ENCODE measurements at regions not wholly inside any gene's neighbourhood (a gene's known extent, or its start where the extent isn't known, plus 50 kb on each side); places are given as distances from the start of the nearest gene placed in this dataset.

GRCh38 chr9:1238407-1238806 lies 188.2 kb downstream of the DMRT2 start:
- no peak overlapping the region for H3K4me3 ChIP-seq (ENCODE audit: low read length in 2 of 2)
- no peak for DNase-seq (ENCODE audit: low read depth in 6 of 9, low spot score in 9 of 9)
- H3K27ac ChIP-seq (ENCODE audit: low read depth in 1 of 2, low read length in 1 of 2): no peak overlapping the region
- no peaks in the 10 kb centered on the region for H3K9me3 ChIP-seq (ENCODE audit: control insufficient read depth in 2 of 2, insufficient read depth in 1 of 2, low read length in 1 of 2)
- 91% methylated on average over 3 of the region's 3 CpGs for WGBS
- no peaks in the 10 kb centered on the region for H3K36me3 ChIP-seq (ENCODE audit: control insufficient read depth in 2 of 2, insufficient read depth in 2 of 2, low read length in 1 of 2)
- no peaks in the 10 kb centered on the region for H3K4me1 ChIP-seq (ENCODE audit: control insufficient read depth in 2 of 2, insufficient read depth in 2 of 2, low read length in 2 of 2)
- no peaks in the 10 kb centered on the region for H3K27me3 ChIP-seq (ENCODE audit: control insufficient read depth in 2 of 2, insufficient read depth in 1 of 2, low read length in 1 of 2)

- Histone ChIP-seq H3K27ac (ENCODE audit: low read depth in 1 of 2, low read length in 1 of 2) (no peak overlapping the region), H3K4me1 (ENCODE audit: control insufficient read depth in 2 of 2, insufficient read depth in 2 of 2, low read length in 2 of 2) (no peaks in the 10 kb centered on the region), H3K36me3 (ENCODE audit: control insufficient read depth in 2 of 2, insufficient read depth in 2 of 2, low read length in 1 of 2) (no peaks in the 10 kb centered on the region), H3K4me3 (ENCODE audit: low read length in 2 of 2) (no peak overlapping the region), H3K9me3 (ENCODE audit: control insufficient read depth in 2 of 2, insufficient read depth in 1 of 2, low read length in 1 of 2) (no peaks in the 10 kb centered on the region), H3K27me3 (ENCODE audit: control insufficient read depth in 2 of 2, insufficient read depth in 1 of 2, low read length in 1 of 2) (no peaks in the 10 kb centered on the region)
- no peak for DNase-seq (ENCODE audit: low read depth in 6 of 9, low spot score in 9 of 9)
- 71% methylated on average over 3 of the region's 3 CpGs for WGBS
These were observed 198.6 kb downstream of the DMRT2 start for GRCh38 chr9:1248743-1249142.

- no peaks in the 10 kb centered on the region for H3K27me3 ChIP-seq (ENCODE audit: control insufficient read depth in 2 of 2, insufficient read depth in 1 of 2, low read length in 1 of 2)
- H3K36me3 ChIP-seq (ENCODE audit: control insufficient read depth in 2 of 2, insufficient read depth in 2 of 2, low read length in 1 of 2): no peaks in the 10 kb centered on the region
- 88% methylated on average over 10 of the region's 10 CpGs for WGBS
- no peaks in the 10 kb centered on the region for H3K9me3 ChIP-seq (ENCODE audit: control insufficient read depth in 2 of 2, insufficient read depth in 1 of 2, low read length in 1 of 2)
- peak overlapping the region in 1 of 2 donors; percentile 35 for H3K27ac ChIP-seq (ENCODE audit: low read depth in 1 of 2, low read length in 1 of 2)
- no peaks in the 10 kb centered on the region for H3K4me1 ChIP-seq (ENCODE audit: control insufficient read depth in 2 of 2, insufficient read depth in 2 of 2, low read length in 2 of 2)
- no peak overlapping the region for H3K4me3 ChIP-seq (ENCODE audit: low read length in 2 of 2)
- DNase-seq (ENCODE audit: low read depth in 6 of 9, low spot score in 9 of 9): no peak
These were observed 203.2 kb downstream of the DMRT2 start for GRCh38 chr9:1253064-1253979.

DNA sequence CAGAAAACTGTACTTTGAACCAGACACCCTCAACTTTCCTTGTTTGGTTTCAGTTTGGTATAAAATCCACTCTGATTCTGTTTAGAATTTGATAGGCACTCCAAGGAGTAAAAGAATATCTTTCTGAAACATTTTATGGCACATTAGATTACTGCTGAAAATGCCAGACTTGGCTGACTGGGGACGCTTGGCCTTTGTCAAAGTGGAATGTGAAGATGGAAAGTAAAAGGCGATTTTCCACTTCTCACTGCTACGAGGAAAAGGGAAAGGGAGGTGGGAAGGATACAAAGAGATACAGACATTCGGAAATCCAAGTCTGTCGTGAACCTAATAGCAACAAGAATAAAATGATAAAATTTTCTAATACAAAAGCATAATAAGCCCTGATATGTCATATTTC lies 203.9 kb downstream of the DMRT2 start:
- WGBS: 88% methylated on average over 5 of the region's 5 CpGs
- Histone ChIP-seq H3K27ac (ENCODE audit: low read depth in 1 of 2, low read length in 1 of 2) (no peak overlapping the region), H3K9me3 (ENCODE audit: control insufficient read depth in 2 of 2, insufficient read depth in 1 of 2, low read length in 1 of 2) (no peaks in the 10 kb centered on the region), H3K36me3 (ENCODE audit: control insufficient read depth in 2 of 2, insufficient read depth in 2 of 2, low read length in 1 of 2) (no peaks in the 10 kb centered on the region), H3K27me3 (ENCODE audit: control insufficient read depth in 2 of 2, insufficient read depth in 1 of 2, low read length in 1 of 2) (no peaks in the 10 kb centered on the region), H3K4me3 (ENCODE audit: low read length in 2 of 2) (no peak overlapping the region), H3K4me1 (ENCODE audit: control insufficient read depth in 2 of 2, insufficient read depth in 2 of 2, low read length in 2 of 2) (no peaks in the 10 kb centered on the region)
- no peak for DNase-seq (ENCODE audit: low read depth in 6 of 9, low spot score in 9 of 9)

DNA sequence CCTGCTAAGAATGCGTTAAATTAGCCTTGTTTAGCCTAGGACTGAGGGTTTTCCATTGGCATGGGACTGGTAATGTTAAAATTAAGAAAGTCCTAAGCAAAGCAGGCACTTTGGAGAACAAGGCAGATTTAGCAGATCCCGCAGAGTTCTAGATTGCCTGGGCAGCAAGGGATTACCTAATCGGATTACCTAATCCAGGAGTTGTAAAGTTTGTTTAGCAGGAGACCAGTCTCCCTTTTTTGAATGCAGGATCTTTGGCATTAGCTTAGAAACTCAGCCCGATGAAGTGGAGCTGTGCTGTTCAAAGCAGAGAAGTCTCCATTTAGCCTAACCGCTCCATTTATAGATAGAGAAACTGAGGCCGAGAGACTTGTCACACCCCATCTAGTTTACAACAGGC lies 206.0 kb downstream of the DMRT2 start:
- no peaks in the 10 kb centered on the region for H3K27me3 ChIP-seq (ENCODE audit: control insufficient read depth in 2 of 2, insufficient read depth in 1 of 2, low read length in 1 of 2)
- H3K9me3 ChIP-seq (ENCODE audit: control insufficient read depth in 2 of 2, insufficient read depth in 1 of 2, low read length in 1 of 2): no peaks in the 10 kb centered on the region
- no peak for DNase-seq (ENCODE audit: low read depth in 6 of 9, low spot score in 9 of 9)
- H3K27ac ChIP-seq (ENCODE audit: low read depth in 1 of 2, low read length in 1 of 2): no peak overlapping the region
- H3K4me3 ChIP-seq (ENCODE audit: low read length in 2 of 2): no peak overlapping the region
- WGBS: 96% methylated on average over 6 of the region's 6 CpGs
- no peaks in the 10 kb centered on the region for H3K36me3 ChIP-seq (ENCODE audit: control insufficient read depth in 2 of 2, insufficient read depth in 2 of 2, low read length in 1 of 2)
- no peaks in the 10 kb centered on the region for H3K4me1 ChIP-seq (ENCODE audit: control insufficient read depth in 2 of 2, insufficient read depth in 2 of 2, low read length in 2 of 2)

GRCh38 chr9:1261266-1261665 lies 211.1 kb downstream of the DMRT2 start:
- H3K4me1 ChIP-seq (ENCODE audit: control insufficient read depth in 2 of 2, insufficient read depth in 2 of 2, low read length in 2 of 2): no peaks in the 10 kb centered on the region
- no peak overlapping the region for H3K4me3 ChIP-seq (ENCODE audit: low read length in 2 of 2)
- no peaks in the 10 kb centered on the region for H3K36me3 ChIP-seq (ENCODE audit: control insufficient read depth in 2 of 2, insufficient read depth in 2 of 2, low read length in 1 of 2)
- no peaks in the 10 kb centered on the region for H3K27me3 ChIP-seq (ENCODE audit: control insufficient read depth in 2 of 2, insufficient read depth in 1 of 2, low read length in 1 of 2)
- no peaks in the 10 kb centered on the region for H3K9me3 ChIP-seq (ENCODE audit: control insufficient read depth in 2 of 2, insufficient read depth in 1 of 2, low read length in 1 of 2)
- no peak for DNase-seq (ENCODE audit: low read depth in 6 of 9, low spot score in 9 of 9)
- WGBS: 89% methylated on average over 2 of the region's 2 CpGs
- no peak overlapping the region for H3K27ac ChIP-seq (ENCODE audit: low read depth in 1 of 2, low read length in 1 of 2)

DNA sequence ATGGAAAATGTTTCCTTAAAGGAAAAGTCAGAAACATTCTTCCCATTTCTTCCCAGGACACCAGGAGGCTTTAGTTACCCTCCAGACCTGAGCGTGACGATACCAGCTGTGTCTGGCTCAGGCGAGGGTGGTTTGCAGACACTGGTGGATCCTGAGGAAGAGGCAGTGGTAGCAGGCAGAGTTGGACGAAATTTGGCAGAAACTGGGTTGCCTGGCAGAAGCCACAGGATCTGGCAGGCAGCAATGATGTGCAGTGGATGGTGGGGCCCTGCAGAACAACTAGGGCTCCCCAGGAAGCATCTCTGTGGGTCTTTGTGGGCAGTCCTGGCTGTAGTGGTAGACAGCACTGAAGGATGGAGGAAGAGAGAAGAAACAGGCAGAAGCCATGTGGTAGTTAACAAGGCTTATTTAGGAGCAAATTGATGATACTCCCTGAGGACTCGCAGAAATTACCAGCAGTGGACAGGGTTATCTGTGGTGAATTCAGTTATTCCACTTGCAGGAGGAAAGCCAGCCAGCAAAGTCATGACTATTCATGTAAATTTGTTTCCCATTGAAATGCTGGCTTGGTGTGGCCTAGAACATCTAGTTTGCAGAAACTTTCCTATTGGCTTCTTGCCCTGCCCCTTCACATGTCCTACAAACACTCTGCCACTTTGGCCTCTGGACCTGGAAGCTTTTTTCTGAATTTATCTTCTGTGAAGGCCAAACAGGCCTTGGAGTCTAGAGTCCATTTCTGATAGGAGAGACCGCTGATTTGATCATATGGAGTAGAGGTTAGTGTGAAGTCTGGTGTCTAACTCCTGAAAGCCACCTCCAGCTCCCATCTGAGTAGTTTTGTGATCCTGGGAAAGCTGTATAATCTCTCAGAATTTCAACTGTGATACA lies 212.0 kb downstream of the DMRT2 start:
- Histone ChIP-seq H3K36me3 (ENCODE audit: control insufficient read depth in 2 of 2, insufficient read depth in 2 of 2, low read length in 1 of 2) (no peaks in the 10 kb centered on the region), H3K4me3 (ENCODE audit: low read length in 2 of 2) (no peak overlapping the region), H3K9me3 (ENCODE audit: control insufficient read depth in 2 of 2, insufficient read depth in 1 of 2, low read length in 1 of 2) (no peaks in the 10 kb centered on the region), H3K4me1 (ENCODE audit: control insufficient read depth in 2 of 2, insufficient read depth in 2 of 2, low read length in 2 of 2) (no peaks in the 10 kb centered on the region), H3K27ac (ENCODE audit: low read depth in 1 of 2, low read length in 1 of 2) (no peak overlapping the region), H3K27me3 (ENCODE audit: control insufficient read depth in 2 of 2, insufficient read depth in 1 of 2, low read length in 1 of 2) (no peaks in the 10 kb centered on the region)
- no peak for DNase-seq (ENCODE audit: low read depth in 6 of 9, low spot score in 9 of 9)
- 74% methylated on average over 6 of the region's 6 CpGs for WGBS

GRCh38 chr9:1267141-1267570 lies 217.0 kb downstream of the DMRT2 start:
- Histone ChIP-seq H3K27me3 (ENCODE audit: control insufficient read depth in 2 of 2, insufficient read depth in 1 of 2, low read length in 1 of 2) (no peaks in the 10 kb centered on the region), H3K9me3 (ENCODE audit: control insufficient read depth in 2 of 2, insufficient read depth in 1 of 2, low read length in 1 of 2) (no peaks in the 10 kb centered on the region), H3K27ac (ENCODE audit: low read depth in 1 of 2, low read length in 1 of 2) (no peak overlapping the region), H3K36me3 (ENCODE audit: control insufficient read depth in 2 of 2, insufficient read depth in 2 of 2, low read length in 1 of 2) (no peaks in the 10 kb centered on the region), H3K4me1 (ENCODE audit: control insufficient read depth in 2 of 2, insufficient read depth in 2 of 2, low read length in 2 of 2) (no peaks in the 10 kb centered on the region), H3K4me3 (ENCODE audit: low read length in 2 of 2) (no peak overlapping the region)
- DNase-seq (ENCODE audit: low read depth in 6 of 9, low spot score in 9 of 9): no peak
- WGBS: 84% methylated on average over 3 of the region's 3 CpGs

DNA sequence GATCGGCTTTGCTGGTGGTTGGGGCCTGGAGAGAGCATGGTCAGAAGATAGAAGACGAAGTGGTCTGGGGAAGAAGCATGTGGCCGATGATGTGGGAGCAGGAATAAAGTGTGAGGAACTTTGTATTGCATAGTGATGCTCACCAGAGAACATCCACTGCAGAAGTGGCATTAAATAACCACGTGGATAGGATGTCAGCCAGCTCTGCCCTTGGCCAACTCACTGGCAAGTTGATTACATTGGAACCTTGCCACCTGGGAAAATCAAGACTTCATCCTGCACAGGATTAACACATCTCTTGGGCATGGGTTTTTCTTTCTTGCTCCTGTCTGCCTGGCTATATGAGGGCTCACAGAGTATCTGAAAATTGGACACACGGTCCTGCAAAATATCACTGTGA lies 217.4 kb downstream of the DMRT2 start:
- no peak for DNase-seq (ENCODE audit: low read depth in 6 of 9, low spot score in 9 of 9)
- 88% methylated on average over 5 of the region's 5 CpGs for WGBS

More for the DNA sequence above, 217.4 kb downstream of the DMRT2 start:
- Histone ChIP-seq H3K4me3 (ENCODE audit: low read length in 2 of 2) (no peak overlapping the region), H3K27me3 (ENCODE audit: control insufficient read depth in 2 of 2, insufficient read depth in 1 of 2, low read length in 1 of 2) (no peaks in the 10 kb centered on the region), H3K4me1 (ENCODE audit: control insufficient read depth in 2 of 2, insufficient read depth in 2 of 2, low read length in 2 of 2) (no peaks in the 10 kb centered on the region), H3K27ac (ENCODE audit: low read depth in 1 of 2, low read length in 1 of 2) (no peak overlapping the region), H3K9me3 (ENCODE audit: control insufficient read depth in 2 of 2, insufficient read depth in 1 of 2, low read length in 1 of 2) (no peaks in the 10 kb centered on the region), H3K36me3 (ENCODE audit: control insufficient read depth in 2 of 2, insufficient read depth in 2 of 2, low read length in 1 of 2) (no peaks in the 10 kb centered on the region)

Measured in thymus (tissue), 11 donors.